H1 (cell line): ENCODE measurements at regions not wholly inside any gene's neighbourhood (a gene's known extent, or its start where the extent isn't known, plus 50 kb on each side); places are given as distances from the start of the nearest gene placed in this dataset.

Source experiments
- CBX5 ChIP-seq: fragments of 300-800, 300-1000 bp; sonication (generic); IDR thresholded peaks from 2 replicates; pipeline ENCODE4 v1.7.1; 2016; ENCODE audit warnings: antibody characterized with exemption, low read length, low read depth
- CBX8 ChIP-seq: fragments of 300-800, 300-1000 bp; sonication (generic); IDR thresholded peaks from 2 replicates; pipeline ENCODE4 v1.7.1; 2016; ENCODE audit warnings: low read depth, low read length, borderline replicate concordance
- CHD7 ChIP-seq: fragments of 300-600 bp; sonication (generic); IDR thresholded peaks from 2 replicates; pipeline ENCODE4 v1.7.1; 2012; ENCODE audit warnings: low read length, moderate library complexity, mild to moderate bottlenecking, inconsistent platforms; ENCODE audit not compliant: insufficient replicate concordance
- EGR1 ChIP-seq: IDR thresholded peaks from 2 replicates; pipeline ENCODE4 v1.6.1; 2011; ENCODE audit warnings: low read depth, low read length, borderline replicate concordance
- GABPA ChIP-seq: IDR thresholded peaks from 2 replicates; pipeline ENCODE4 v1.6.1; 2011; ENCODE audit warnings: mild to moderate bottlenecking, low read length, moderate library complexity, borderline replicate concordance; ENCODE audit not compliant: insufficient read depth
- SUZ12 ChIP-seq: fragments of 200-600 bp; sonication (generic); IDR thresholded peaks from 2 replicates; pipeline ENCODE4 v1.6.1; 2012; ENCODE audit warnings: mild to moderate bottlenecking, inconsistent platforms, low read length, moderate library complexity, mixed read lengths
- TCF12 ChIP-seq: IDR thresholded peaks from 2 replicates; pipeline ENCODE4 v1.6.1; 2011; ENCODE audit warnings: low read depth, mild to moderate bottlenecking, low read length
- YY1 ChIP-seq: IDR thresholded peaks from 2 replicates; pipeline ENCODE4 v1.6.1; 2011; ENCODE audit warnings: low read depth, mild to moderate bottlenecking, low read length

GRCh38 chr4:10175626-10176025 lies 59.0 kb upstream of the WDR1 start (continued):
- TF ChIP-seq CHD7 (no peak), TCF12 (no peak), CBX5 (no peak), EGR1 (no peak), SUZ12 (no peak), CBX8 (no peak), YY1 (no peak), GABPA (no peak)
